NB4 (cell line): ENCODE measurements at regions not wholly inside any gene's neighbourhood (a gene's known extent, or its start where the extent isn't known, plus 50 kb on each side); places are given as distances from the start of the nearest gene placed in this dataset.

Experiments
- CTCF ChIP-seq: IDR thresholded peaks from one replicate; pipeline ENCODE4 v1.5.1; 2012; ENCODE audit warnings: low read depth, low read length
- POLR2A ChIP-seq: IDR thresholded peaks from 2 replicates; pipeline ENCODE4 v1.6.1; 2011; ENCODE audit warnings: mild to moderate bottlenecking; ENCODE audit not compliant: insufficient read length; ENCODE audit errors: extremely low read depth

- TF ChIP-seq POLR2A (no peak), CTCF (no peak)
Measured at GRCh38 chr4:38366456-38366855, 297.5 kb upstream of the KLF3 start.
